Neural progenitor cell (in vitro differentiated cells): ENCODE measurements at regions not wholly inside any gene's neighbourhood (a gene's known extent, or its start where the extent isn't known, plus 50 kb on each side); places are given as distances from the start of the nearest gene placed in this dataset.

Experiments
- EZH2 ChIP-seq: fragments of 200-600 bp; sonication (generic); IDR thresholded peaks from 2 replicates; pipeline ENCODE4 v1.6.1; 2017; ENCODE audit warnings: antibody characterized with exemption, mild to moderate bottlenecking, moderate library complexity
- EZH2phosphoT487 ChIP-seq: fragments of 200-600 bp; sonication (generic); IDR thresholded peaks from 2 replicates; pipeline ENCODE4 v1.6.1; 2017; ENCODE audit warnings: antibody characterized with exemption
- TF ChIP-seq, protein P1 (sequence below): fragments of 200-600 bp; sonication (generic); IDR thresholded peaks from 2 replicates; pipeline ENCODE4 v1.5.1; 2017; ENCODE audit warnings: antibody characterized with exemption, mild to moderate bottlenecking

DNA sequence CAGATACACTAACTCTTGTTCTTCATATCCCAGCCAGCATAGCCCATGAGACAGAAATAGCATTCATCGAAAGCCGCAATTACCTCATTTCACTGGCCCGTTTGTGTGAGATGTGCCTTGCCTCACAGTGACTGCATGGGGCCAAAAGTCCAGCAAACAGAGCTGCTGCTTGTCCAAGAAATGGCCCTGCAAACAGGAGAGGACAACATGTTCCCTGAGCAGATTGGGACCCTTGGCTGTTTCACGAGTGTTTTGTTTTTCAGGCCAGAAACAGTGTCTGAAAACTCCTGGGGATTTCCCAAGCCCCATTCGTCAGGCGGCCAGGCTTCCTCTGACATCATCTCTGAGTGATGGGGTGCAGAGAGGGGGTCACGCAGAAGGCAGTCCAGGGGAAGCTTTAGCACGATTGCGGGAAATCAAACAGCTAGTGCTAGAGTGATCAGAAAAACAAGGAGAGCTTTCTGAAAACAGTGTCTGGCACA is 503.6 kb upstream of the PAPPA start:
- TF ChIP-seq, protein P1, sequence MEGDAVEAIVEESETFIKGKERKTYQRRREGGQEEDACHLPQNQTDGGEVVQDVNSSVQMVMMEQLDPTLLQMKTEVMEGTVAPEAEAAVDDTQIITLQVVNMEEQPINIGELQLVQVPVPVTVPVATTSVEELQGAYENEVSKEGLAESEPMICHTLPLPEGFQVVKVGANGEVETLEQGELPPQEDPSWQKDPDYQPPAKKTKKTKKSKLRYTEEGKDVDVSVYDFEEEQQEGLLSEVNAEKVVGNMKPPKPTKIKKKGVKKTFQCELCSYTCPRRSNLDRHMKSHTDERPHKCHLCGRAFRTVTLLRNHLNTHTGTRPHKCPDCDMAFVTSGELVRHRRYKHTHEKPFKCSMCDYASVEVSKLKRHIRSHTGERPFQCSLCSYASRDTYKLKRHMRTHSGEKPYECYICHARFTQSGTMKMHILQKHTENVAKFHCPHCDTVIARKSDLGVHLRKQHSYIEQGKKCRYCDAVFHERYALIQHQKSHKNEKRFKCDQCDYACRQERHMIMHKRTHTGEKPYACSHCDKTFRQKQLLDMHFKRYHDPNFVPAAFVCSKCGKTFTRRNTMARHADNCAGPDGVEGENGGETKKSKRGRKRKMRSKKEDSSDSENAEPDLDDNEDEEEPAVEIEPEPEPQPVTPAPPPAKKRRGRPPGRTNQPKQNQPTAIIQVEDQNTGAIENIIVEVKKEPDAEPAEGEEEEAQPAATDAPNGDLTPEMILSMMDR = no peak
- TF ChIP-seq EZH2phosphoT487 (no peak), EZH2 (no peak)
